ENCODE measurements at regions not wholly inside any gene's neighbourhood (a gene's known extent, or its start where the extent isn't known, plus 50 kb on each side); places are given as distances from the start of the nearest gene placed in this dataset.

DNA sequence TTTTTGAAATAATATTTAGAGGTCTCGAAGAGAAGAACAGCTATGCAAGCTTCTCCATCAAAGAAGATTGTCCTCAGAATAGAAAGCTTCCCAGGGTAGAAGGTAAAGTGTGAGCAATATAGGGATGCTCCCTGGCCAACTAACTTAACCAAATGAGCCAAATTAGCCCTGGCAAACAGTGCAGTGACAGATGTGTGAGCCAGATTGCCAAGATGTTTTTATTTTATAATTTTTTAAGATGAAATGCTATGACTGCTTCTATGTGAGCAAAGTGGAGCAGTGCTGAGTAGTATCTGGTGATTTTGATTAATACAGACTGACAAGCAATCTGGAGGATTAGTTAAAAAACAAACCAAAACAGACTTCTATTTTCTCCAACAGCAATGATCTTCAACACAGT lies 202.1 kb downstream of the NOVA1 start:
- no peak overlapping the region for H3K4me3 ChIP-seq (ENCODE audit: low read length in 2 of 2)
- no peak overlapping the region for H3K9ac ChIP-seq (ENCODE audit: low read length in 2 of 2)
- H3K36me3 ChIP-seq (ENCODE audit: control insufficient read depth in 2 of 2, insufficient read depth in 2 of 2, low read length in 2 of 2), result no peaks in the 10 kb centered on the region
- no peaks in the 10 kb centered on the region for H3K27me3 ChIP-seq (ENCODE audit: control insufficient read depth in 1 of 2, insufficient read depth in 2 of 2, low read length in 2 of 2)
- H3K4me1 ChIP-seq (ENCODE audit: control insufficient read depth, insufficient read depth, low read length), result no peaks in the 10 kb centered on the region
- H3K9me3 ChIP-seq (ENCODE audit: control insufficient read depth in 2 of 2, low read length in 2 of 2), result no peaks in the 10 kb centered on the region
- H3K27ac ChIP-seq (ENCODE audit: low read length), result no peak overlapping the region

DNA sequence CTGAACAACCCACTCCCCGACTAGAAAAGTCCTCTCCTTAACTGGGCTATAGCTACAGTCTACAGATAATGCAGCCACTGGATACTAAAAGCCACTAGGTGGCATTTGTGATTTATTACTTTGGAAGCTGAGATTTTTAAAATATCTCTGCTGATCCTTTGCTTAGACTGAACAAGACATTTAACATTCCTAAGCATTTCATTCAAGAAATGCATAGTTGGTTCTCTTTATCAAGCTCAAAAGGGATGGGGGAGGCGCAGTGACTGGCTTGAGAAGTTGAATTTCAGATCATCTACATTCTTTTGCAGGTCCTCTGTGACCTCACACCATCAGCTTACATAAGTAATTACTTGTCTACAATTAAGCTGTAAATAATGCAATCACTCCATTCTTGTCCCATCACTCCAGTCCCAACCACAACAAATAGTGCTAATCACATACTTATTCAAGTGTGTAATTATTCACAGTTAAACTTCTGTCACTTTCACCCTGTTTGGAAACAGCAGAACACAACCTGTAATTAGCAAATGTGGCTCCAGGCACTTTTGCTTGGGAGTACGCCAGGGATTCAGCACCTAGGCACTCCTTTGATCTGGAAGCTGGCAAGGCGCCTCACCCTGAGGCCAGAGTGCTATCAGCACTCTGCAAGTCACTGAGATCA lies 203.6 kb downstream of the NOVA1 start:
- Histone ChIP-seq H3K27me3 (ENCODE audit: control insufficient read depth in 1 of 2, insufficient read depth in 2 of 2, low read length in 2 of 2) (no peaks in the 10 kb centered on the region), H3K4me1 (ENCODE audit: control insufficient read depth, insufficient read depth, low read length) (no peaks in the 10 kb centered on the region), H3K27ac (ENCODE audit: low read length) (no peak overlapping the region), H3K9ac (ENCODE audit: low read length in 2 of 2) (no peak overlapping the region), H3K4me3 (ENCODE audit: low read length in 2 of 2) (no peak overlapping the region), H3K9me3 (ENCODE audit: control insufficient read depth in 2 of 2, low read length in 2 of 2) (no peaks in the 10 kb centered on the region), H3K36me3 (ENCODE audit: control insufficient read depth in 2 of 2, insufficient read depth in 2 of 2, low read length in 2 of 2) (no peaks in the 10 kb centered on the region)

DNA sequence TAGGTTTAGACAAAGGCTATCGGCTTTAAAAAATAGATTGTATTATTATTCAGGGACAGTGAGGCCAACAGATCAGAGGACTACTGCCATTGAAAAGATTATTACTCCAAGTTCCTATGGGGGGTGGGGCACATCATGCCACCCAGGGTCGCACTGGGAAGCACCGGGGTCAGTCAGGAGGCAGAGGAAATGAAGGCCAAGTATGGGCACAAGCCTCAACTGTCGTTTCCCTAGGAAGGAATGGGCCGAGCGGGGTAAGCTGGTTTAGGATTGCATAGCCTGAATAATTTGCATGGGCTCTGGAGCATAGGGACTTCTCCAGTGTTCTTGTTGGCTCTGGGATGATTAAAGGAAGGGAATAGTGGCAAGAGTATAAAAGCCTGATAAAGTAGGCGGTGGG lies 205.3 kb downstream of the NOVA1 start:
- Histone ChIP-seq H3K27me3 (ENCODE audit: control insufficient read depth in 1 of 2, insufficient read depth in 2 of 2, low read length in 2 of 2) (no peaks in the 10 kb centered on the region), H3K4me1 (ENCODE audit: control insufficient read depth, insufficient read depth, low read length) (no peaks in the 10 kb centered on the region), H3K9ac (ENCODE audit: low read length in 2 of 2) (no peak overlapping the region), H3K27ac (ENCODE audit: low read length) (no peak overlapping the region), H3K36me3 (ENCODE audit: control insufficient read depth in 2 of 2, insufficient read depth in 2 of 2, low read length in 2 of 2) (no peaks in the 10 kb centered on the region), H3K9me3 (ENCODE audit: control insufficient read depth in 2 of 2, low read length in 2 of 2) (no peaks in the 10 kb centered on the region), H3K4me3 (ENCODE audit: low read length in 2 of 2) (no peak overlapping the region)

DNA sequence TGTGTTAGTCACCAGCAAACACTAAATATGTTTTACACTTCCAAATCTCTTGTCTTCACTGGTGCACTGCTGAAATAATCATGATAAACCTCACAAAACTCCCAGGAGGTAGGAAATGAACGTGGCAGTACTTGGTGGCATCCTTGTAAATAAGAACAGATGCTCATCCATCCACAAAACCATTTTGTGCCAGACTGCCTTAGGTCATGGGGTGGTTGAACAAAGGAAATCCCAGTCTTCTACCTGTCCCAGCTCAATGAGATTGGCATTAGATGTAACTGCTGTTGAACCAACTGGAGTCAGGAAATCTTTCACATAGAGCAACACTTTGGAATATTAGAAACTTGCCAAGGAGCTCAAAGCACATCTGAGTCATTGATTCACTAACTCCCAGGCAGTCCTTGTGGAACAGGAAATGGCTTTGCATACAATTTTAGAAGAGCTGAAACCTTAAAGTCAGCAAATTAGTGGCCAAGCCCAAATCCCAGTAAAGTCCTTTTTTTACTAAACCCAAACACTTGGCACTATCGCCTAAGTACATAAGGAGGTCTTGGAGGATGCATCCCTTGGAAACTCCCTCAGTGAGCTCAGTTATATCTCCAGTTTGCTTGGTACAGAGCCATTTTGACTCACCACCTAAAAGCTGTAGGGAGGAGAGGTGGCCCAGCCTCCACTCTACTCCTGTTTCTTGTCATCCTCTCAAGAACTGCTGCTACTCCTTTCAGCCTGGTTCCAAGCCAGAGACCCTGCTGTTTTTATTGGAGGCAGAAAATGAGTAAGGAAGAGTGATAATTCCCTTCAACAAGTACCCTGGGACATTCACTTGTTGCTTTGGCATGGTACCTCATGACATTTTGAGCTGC lies 208.0 kb downstream of the NOVA1 start:
- no peak overlapping the region for H3K27ac ChIP-seq (ENCODE audit: low read length)
- H3K4me1 ChIP-seq (ENCODE audit: control insufficient read depth, insufficient read depth, low read length), result no peaks in the 10 kb centered on the region
- no peaks in the 10 kb centered on the region for H3K27me3 ChIP-seq (ENCODE audit: control insufficient read depth in 1 of 2, insufficient read depth in 2 of 2, low read length in 2 of 2)
- no peaks in the 10 kb centered on the region for H3K36me3 ChIP-seq (ENCODE audit: control insufficient read depth in 2 of 2, insufficient read depth in 2 of 2, low read length in 2 of 2)
- H3K9me3 ChIP-seq (ENCODE audit: control insufficient read depth in 2 of 2, low read length in 2 of 2), result no peaks in the 10 kb centered on the region
- no peak overlapping the region for H3K4me3 ChIP-seq (ENCODE audit: low read length in 2 of 2)
- H3K9ac ChIP-seq (ENCODE audit: low read length in 2 of 2), result no peak overlapping the region

DNA sequence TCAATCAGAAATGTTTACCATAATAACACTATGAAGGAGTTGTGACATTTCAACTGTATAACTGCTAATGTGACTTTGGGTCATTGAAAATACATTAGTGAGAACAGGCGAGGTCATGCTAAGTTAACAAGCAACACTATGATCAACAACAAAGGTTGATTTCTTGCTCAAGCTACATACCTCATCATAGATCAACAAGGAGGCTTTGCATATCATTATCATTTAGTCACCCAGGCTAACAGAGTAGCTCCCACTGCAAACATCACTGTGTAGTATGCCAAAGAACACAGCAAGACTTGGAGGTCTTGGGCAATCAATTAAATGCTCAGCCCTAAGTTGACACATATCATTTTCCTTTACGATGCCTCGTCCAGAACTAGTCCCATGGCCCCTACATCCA lies 212.5 kb downstream of the NOVA1 start:
- Histone ChIP-seq H3K9ac (ENCODE audit: low read length in 2 of 2) (no peak overlapping the region), H3K27me3 (ENCODE audit: control insufficient read depth in 1 of 2, insufficient read depth in 2 of 2, low read length in 2 of 2) (no peaks in the 10 kb centered on the region), H3K36me3 (ENCODE audit: control insufficient read depth in 2 of 2, insufficient read depth in 2 of 2, low read length in 2 of 2) (no peaks in the 10 kb centered on the region), H3K27ac (ENCODE audit: low read length) (no peak overlapping the region), H3K4me1 (ENCODE audit: control insufficient read depth, insufficient read depth, low read length) (no peaks in the 10 kb centered on the region), H3K4me3 (ENCODE audit: low read length in 2 of 2) (no peak overlapping the region), H3K9me3 (ENCODE audit: control insufficient read depth in 2 of 2, low read length in 2 of 2) (no peaks in the 10 kb centered on the region)

DNA sequence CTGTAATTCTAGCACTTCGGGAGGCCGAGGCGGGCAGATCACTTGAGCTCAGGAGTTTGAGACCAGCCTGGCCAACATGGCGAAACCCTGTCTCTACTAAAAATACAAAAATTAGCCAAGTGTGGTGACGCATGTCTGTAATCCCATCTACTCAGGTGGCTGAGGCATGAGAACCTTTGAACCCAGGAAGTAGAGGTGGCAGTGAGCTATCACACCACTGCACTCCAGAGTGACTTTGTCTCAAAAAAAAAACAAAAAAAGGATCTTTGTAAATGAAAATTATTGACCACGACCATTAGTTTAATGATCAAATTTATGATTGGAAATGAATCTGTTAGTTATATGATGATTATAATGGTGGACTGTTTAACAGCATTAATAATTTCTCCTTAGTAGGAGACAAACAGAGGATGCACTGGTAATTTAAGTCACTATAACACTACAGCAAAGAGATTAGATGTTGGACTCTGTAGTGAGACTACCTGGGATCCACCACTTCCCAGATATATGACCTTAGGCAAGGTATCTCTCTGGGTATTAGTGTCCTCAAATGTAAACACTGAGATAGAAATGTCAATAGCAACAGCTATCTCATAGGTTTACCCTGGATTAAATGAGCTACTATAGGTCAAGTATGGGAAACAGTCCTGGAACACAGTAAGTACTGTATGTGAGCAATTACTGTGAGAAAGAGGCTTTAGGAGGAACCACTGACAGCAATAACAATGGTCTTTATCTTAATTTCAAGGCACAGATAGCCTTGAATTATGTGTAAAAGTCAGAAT lies 214.7 kb downstream of the NOVA1 start:
- Histone ChIP-seq H3K9me3 (ENCODE audit: control insufficient read depth in 2 of 2, low read length in 2 of 2) (no peaks in the 10 kb centered on the region), H3K27me3 (ENCODE audit: control insufficient read depth in 1 of 2, insufficient read depth in 2 of 2, low read length in 2 of 2) (no peaks in the 10 kb centered on the region), H3K36me3 (ENCODE audit: control insufficient read depth in 2 of 2, insufficient read depth in 2 of 2, low read length in 2 of 2) (no peaks in the 10 kb centered on the region), H3K9ac (ENCODE audit: low read length in 2 of 2) (no peak overlapping the region), H3K4me3 (ENCODE audit: low read length in 2 of 2) (no peak overlapping the region), H3K4me1 (ENCODE audit: control insufficient read depth, insufficient read depth, low read length) (no peaks in the 10 kb centered on the region), H3K27ac (ENCODE audit: low read length) (no peak overlapping the region)

DNA sequence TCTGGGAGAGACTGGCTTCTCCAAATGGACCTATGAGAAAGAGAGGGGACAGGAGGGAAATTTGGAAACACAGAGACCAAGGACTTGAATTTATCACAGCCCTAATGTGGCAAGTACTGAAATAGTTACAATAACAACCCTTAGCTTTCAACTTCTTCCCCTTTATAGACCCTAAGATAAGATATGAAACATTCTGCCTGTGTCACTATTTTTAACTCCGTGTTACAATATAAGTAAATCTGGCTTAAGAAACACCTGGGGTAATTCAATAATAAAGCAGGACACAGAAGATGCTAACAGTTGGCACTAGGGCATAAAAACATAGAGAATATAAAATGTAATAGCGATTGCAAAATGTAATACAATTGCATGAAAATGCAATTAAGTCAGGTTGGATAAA lies 216.4 kb downstream of the NOVA1 start:
- Histone ChIP-seq H3K4me3 (ENCODE audit: low read length in 2 of 2) (no peak overlapping the region), H3K4me1 (ENCODE audit: control insufficient read depth, insufficient read depth, low read length) (no peaks in the 10 kb centered on the region), H3K9me3 (ENCODE audit: control insufficient read depth in 2 of 2, low read length in 2 of 2) (no peaks in the 10 kb centered on the region), H3K36me3 (ENCODE audit: control insufficient read depth in 2 of 2, insufficient read depth in 2 of 2, low read length in 2 of 2) (no peaks in the 10 kb centered on the region), H3K27me3 (ENCODE audit: control insufficient read depth in 1 of 2, insufficient read depth in 2 of 2, low read length in 2 of 2) (no peaks in the 10 kb centered on the region), H3K9ac (ENCODE audit: low read length in 2 of 2) (no peak overlapping the region), H3K27ac (ENCODE audit: low read length) (no peak overlapping the region)

DNA sequence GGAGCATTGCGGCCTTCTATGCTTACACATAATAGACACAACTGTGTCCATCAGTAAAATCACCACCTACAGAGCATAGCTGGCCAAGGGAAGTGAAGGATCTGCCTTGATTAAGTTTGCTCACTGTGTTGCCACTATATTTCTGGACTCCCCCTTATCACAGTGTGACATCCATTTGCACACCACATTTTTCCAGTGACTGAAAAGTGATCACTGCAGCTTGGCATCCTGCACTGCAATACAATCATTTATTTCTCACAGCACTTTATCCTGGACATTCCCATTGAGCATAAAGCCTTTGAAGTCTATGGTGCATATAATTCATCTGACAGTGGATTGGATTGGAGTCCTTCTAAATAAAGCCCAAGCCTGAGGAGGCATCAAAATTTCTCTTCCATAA lies 217.2 kb downstream of the NOVA1 start:
- Histone ChIP-seq H3K4me3 (ENCODE audit: low read length in 2 of 2) (no peak overlapping the region), H3K27ac (ENCODE audit: low read length) (no peak overlapping the region), H3K27me3 (ENCODE audit: control insufficient read depth in 1 of 2, insufficient read depth in 2 of 2, low read length in 2 of 2) (no peaks in the 10 kb centered on the region), H3K9ac (ENCODE audit: low read length in 2 of 2) (no peak overlapping the region), H3K4me1 (ENCODE audit: control insufficient read depth, insufficient read depth, low read length) (no peaks in the 10 kb centered on the region), H3K9me3 (ENCODE audit: control insufficient read depth in 2 of 2, low read length in 2 of 2) (no peaks in the 10 kb centered on the region), H3K36me3 (ENCODE audit: control insufficient read depth in 2 of 2, insufficient read depth in 2 of 2, low read length in 2 of 2) (no peaks in the 10 kb centered on the region)

DNA sequence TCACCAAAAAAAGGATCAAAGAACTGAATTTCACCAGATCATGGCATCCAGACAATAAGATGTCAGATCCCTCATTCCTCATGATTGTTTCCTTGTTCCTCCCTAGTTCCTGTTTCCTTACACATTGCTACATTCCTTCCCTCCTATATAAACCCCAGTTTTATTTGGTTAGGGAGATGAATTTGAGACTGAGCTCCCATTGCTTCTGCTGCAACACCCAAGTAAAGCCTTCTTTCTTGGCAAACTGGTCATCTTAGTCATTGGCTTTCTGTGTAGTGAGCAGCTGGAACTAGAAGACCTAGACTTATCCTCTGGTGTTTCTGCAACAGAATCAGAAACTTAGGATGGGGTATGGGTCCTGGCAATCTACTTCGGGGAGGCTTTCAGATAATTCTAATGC lies 217.9 kb downstream of the NOVA1 start:
- no peak overlapping the region for H3K4me3 ChIP-seq (ENCODE audit: low read length in 2 of 2)
- no peak overlapping the region for H3K27ac ChIP-seq (ENCODE audit: low read length)
- H3K9ac ChIP-seq (ENCODE audit: low read length in 2 of 2), result no peak overlapping the region
- no peaks in the 10 kb centered on the region for H3K36me3 ChIP-seq (ENCODE audit: control insufficient read depth in 2 of 2, insufficient read depth in 2 of 2, low read length in 2 of 2)
- no peaks in the 10 kb centered on the region for H3K4me1 ChIP-seq (ENCODE audit: control insufficient read depth, insufficient read depth, low read length)
- no peaks in the 10 kb centered on the region for H3K9me3 ChIP-seq (ENCODE audit: control insufficient read depth in 2 of 2, low read length in 2 of 2)
- H3K27me3 ChIP-seq (ENCODE audit: control insufficient read depth in 1 of 2, insufficient read depth in 2 of 2, low read length in 2 of 2), result no peaks in the 10 kb centered on the region

DNA sequence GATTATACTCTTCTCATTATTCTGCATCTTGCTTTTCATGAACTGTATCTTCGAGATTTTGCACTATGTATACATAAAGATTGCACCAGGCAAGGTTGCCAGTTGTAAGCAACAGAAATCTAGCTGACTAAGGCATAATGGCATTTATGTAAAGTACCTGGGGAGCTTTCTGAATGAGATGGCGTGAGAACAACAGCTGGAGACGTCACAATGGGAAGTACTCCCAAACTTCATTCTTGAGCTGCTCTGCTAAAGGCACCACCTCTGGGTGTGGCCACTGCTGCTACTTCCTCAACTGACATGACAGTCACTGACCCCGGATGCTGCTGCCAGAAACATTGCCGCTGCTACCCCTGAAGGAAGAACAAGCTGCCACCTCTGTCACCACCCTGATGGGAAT lies 220.7 kb downstream of the NOVA1 start:
- H3K27me3 ChIP-seq (ENCODE audit: control insufficient read depth in 1 of 2, insufficient read depth in 2 of 2, low read length in 2 of 2), result no peaks in the 10 kb centered on the region
- H3K4me3 ChIP-seq (ENCODE audit: low read length in 2 of 2), result no peak overlapping the region
- H3K4me1 ChIP-seq (ENCODE audit: control insufficient read depth, insufficient read depth, low read length), result no peaks in the 10 kb centered on the region
- no peaks in the 10 kb centered on the region for H3K36me3 ChIP-seq (ENCODE audit: control insufficient read depth in 2 of 2, insufficient read depth in 2 of 2, low read length in 2 of 2)
- H3K9ac ChIP-seq (ENCODE audit: low read length in 2 of 2), result no peak overlapping the region
- H3K27ac ChIP-seq (ENCODE audit: low read length), result no peak overlapping the region
- no peaks in the 10 kb centered on the region for H3K9me3 ChIP-seq (ENCODE audit: control insufficient read depth in 2 of 2, low read length in 2 of 2)

Measured in stomach smooth muscle (tissue), 2 donors.